ENCODE measurements at regions not wholly inside any gene's neighbourhood (a gene's known extent, or its start where the extent isn't known, plus 50 kb on each side); places are given as distances from the start of the nearest gene placed in this dataset.

GRCh38 chr12:124162151-124163110 lies 132.5 kb upstream of the RFLNA start:
- no peak for DNase-seq (ENCODE audit: low read depth, low spot score)

GRCh38 chr12:124165695-124166094 lies 129.2 kb upstream of the RFLNA start:
- DNase-seq (ENCODE audit: low read depth, low spot score), result no peak

GRCh38 chr12:124167141-124167540 lies 127.8 kb upstream of the RFLNA start:
- DNase-seq (ENCODE audit: low read depth, low spot score), result no peak

GRCh38 chr12:124168016-124168786 lies 126.7 kb upstream of the RFLNA start:
- no peak for DNase-seq (ENCODE audit: low read depth, low spot score)

- DNase-seq (ENCODE audit: low read depth, low spot score), result no peak
These were observed 125.2 kb upstream of the RFLNA start for GRCh38 chr12:124169577-124170284.

- DNase-seq (ENCODE audit: low read depth, low spot score), result no peak
These were observed 124.1 kb upstream of the RFLNA start for GRCh38 chr12:124170760-124171159.

GRCh38 chr12:124171231-124171979 lies 123.5 kb upstream of the RFLNA start:
- no peak for DNase-seq (ENCODE audit: low read depth, low spot score)

- no peak for DNase-seq (ENCODE audit: low read depth, low spot score)
These were observed 122.3 kb upstream of the RFLNA start for GRCh38 chr12:124172636-124173035.

- DNase-seq (ENCODE audit: low read depth, low spot score), result no peak
These were observed 121.2 kb upstream of the RFLNA start for GRCh38 chr12:124173692-124174091.

GRCh38 chr12:124174451-124175348 lies 120.2 kb upstream of the RFLNA start:
- DNase-seq (ENCODE audit: low read depth, low spot score), result no peak

GRCh38 chr12:124175704-124176103 lies 119.2 kb upstream of the RFLNA start:
- DNase-seq (ENCODE audit: low read depth, low spot score), result no peak

- no peak for DNase-seq (ENCODE audit: low read depth, low spot score)
These were observed 117.5 kb upstream of the RFLNA start for GRCh38 chr12:124177276-124177950.

- DNase-seq (ENCODE audit: low read depth, low spot score), result no peak
These were observed 117.0 kb upstream of the RFLNA start for GRCh38 chr12:124177951-124178316.

GRCh38 chr12:124179936-124180607 lies 114.8 kb upstream of the RFLNA start:
- no peak for DNase-seq (ENCODE audit: low read depth, low spot score)

GRCh38 chr12:124183172-124183571 lies 111.7 kb upstream of the RFLNA start:
- DNase-seq (ENCODE audit: low read depth, low spot score), result no peak

GRCh38 chr12:124184456-124184855 lies 110.4 kb upstream of the RFLNA start:
- DNase-seq (ENCODE audit: low read depth, low spot score), result no peak

GRCh38 chr12:124185971-124186686 lies 108.8 kb upstream of the RFLNA start:
- no peak for DNase-seq (ENCODE audit: low read depth, low spot score)

- DNase-seq (ENCODE audit: low read depth, low spot score), result no peak
These were observed 106.8 kb upstream of the RFLNA start for GRCh38 chr12:124188084-124188483.
